HG02642 (cell line): ENCODE measurements at regions not wholly inside any gene's neighbourhood (a gene's known extent, or its start where the extent isn't known, plus 50 kb on each side); places are given as distances from the start of the nearest gene placed in this dataset.
"Not testable (repeated sequence)": the region's sequence is repeated elsewhere in the genome, so short reads cannot be mapped to it uniquely, and the experiment has no call there.

ENCODE experiments used
- ATAC-seq: cut with Tn5 transposase; IDR thresholded peaks from one replicate; pipeline ENCODE4 v1.9.1; 2021; ENCODE audit warnings: mild to moderate bottlenecking; ENCODE audit not compliant: unreplicated experiment, poor library complexity

GRCh38 chr5:6243706-6244338 is 134.5 kb downstream of the MED10 start:
- no peak for ATAC-seq

GRCh38 chr5:6241056-6241455 is 137.3 kb downstream of the MED10 start:
- ATAC-seq, result not testable (repeated sequence)

DNA sequence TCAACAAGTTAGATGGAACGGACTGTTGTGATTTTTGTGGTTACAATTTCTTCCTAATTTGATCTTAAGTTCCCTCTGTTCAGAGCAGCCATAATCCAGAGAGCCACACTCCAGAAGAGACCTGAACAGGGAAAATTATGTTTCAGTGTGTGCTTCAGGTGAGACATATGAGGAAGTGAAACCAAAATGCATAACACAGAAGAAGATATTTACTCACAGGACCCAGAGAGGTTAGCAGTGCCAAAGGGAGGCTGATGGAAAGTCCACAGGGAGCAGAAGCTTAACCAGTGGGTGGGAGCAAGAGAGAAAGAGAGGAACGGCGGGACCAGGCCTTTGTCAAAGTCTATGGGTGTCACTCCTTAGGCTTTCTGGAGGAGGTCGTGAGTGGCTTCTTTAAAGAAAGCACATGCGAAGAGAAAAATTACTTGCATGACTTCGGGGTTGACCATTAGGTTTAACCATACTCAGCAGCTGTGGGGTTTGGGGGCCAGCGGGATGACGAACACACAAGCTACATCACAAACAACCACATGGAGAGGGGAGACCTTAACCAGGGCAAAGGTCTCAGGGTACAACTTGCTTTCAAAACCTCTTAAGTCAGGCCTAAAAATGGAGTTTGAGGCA is 141.4 kb downstream of the MED10 start:
- peak; percentile 47 for ATAC-seq

DNA sequence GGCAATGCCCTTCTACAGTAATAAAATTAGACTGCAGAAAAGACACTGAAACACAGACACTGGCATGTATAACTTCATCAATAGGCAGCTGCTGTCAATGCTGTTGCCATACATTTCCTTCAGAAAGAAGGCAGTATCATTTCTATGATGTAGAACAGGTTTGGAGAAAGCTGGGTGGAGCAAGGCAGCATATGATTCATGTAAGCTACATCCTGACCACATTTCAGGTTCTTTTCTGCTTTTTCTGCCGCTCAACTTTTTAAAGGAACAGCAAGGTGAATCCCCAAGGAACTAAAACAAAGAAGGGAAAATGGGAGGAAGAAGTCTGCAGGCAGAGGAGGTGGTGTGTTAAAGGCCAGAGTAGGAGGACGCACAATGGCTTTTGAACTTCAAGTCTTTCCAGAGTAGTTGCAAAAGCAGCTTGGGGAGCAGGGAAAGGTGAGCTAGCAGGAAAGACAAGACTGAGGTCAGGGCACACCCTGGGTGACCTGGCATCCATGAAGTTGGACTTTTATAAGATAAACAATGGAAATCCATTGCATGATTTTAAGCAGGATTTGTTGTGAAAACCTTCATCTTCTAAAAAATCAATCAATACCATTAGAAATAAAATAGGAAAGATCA is 142.1 kb downstream of the MED10 start:
- ATAC-seq, result no peak

DNA sequence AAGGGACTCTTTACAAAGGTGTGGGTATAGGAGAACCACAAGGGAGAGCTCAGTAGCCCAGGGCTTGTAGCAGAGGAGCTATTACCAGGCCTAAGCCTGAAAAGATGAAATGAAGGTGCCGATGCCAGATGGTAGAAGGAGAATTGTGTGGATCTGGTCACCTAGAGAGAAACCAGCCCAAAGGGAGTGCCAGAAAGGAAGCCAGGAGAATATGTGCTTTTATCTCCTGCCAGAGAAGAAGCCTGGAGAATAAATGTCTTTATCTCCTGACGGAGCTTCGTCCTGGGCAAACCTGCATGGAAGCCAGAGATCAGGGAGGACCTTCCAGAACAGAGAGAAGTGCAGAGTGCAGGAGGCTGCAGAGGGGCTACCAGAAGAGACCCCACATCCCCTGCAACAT is 142.6 kb downstream of the MED10 start:
- no peak for ATAC-seq

DNA sequence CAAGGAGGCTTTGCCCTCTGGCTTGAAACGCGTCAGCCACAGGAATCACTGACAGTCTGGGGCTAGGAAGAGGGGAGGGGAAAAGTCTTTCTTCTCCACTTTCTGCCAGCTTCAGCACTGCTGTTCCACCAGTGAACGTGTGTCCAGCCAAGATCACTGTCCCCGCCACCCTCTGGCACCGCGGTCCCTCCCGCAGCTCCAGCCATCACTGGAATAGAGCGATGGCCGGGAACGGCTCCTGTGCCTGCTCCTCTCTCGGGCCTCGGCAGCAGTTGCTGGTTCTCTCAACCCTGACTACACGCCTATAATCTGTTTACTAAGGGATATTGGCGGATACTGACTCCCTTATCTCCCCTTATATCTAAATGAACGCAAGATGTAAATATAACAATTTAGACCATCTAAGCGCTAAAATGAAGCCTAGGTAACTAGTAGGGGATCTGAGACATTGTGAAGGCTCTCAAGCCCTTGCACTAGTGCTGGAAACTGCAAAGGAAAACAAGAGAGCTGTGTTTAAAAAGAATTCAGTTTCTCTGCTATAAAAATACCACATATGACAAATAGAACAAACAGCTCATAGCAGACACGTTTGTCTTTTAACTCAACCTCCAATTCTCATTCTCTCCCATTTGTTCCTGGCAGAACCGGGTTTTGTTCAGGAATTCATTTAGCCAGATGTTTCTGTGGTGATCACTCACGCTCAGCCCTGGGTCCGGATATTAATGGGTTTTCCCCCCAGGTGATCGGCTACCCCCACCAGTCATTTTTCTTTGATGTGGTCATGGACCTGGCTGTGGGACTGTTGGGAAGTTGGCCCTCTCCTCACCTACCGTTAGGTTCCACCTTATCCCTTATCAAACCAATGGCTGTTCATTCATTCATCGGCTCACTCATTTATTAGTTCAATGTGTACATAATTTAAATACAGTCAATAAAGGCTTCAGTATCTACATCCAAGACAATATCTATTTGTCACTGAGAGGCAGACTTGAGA is 149.8 kb downstream of the MED10 start:
- peak; percentile 55 for ATAC-seq

- no peak for ATAC-seq
Measured at GRCh38 chr5:6225121-6225607, 153.2 kb downstream of the MED10 start.

GRCh38 chr5:6224406-6224805 is 153.9 kb downstream of the MED10 start:
- no peak for ATAC-seq

DNA sequence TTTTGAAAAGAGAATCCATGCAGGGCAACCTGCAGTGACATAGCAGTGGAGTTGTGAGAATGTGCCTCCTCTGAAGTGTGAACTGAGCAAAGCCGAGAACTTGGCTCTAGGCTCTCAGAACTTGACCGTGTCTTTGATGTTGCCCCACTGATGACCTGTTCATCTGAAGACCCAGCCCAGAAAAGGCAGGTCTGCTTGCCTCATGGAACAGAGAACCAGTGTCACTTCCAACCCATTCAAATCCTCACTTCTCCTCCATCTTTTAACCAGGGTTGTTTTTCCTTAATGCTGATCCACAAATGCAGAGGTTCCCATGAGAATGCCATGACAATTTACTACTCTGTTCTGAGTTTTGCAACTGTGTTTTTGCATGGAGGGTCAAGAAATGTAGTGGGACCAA is 155.4 kb downstream of the MED10 start:
- no peak for ATAC-seq

- no peak for ATAC-seq
Measured at GRCh38 chr5:6222121-6222520, 156.2 kb downstream of the MED10 start.

DNA sequence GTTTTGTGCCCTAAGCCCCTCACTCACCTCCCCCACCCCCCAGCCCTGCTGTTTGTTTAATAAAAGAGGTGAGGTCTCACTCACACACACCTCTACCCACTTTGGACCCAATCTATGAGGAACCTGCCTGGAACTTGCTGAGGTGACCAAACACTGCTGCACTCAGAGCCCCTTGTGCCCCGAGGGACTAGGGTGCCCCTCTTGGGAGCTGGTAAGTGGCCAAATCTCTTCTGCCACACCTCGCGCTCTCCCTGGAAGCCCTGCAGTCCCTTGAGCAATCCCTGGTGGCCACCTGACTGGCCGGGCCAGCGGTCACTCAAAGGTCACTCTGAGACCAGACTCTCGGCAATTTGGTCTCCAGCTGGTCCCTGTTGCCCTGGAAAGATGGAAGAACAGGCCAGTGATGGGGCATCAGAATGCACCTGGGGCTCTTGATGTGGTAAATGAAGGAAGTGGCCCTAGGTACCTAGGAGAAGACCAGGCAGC is 157.2 kb downstream of the MED10 start:
- no peak for ATAC-seq

GRCh38 chr5:6220346-6221088 is 157.8 kb downstream of the MED10 start:
- no peak for ATAC-seq

DNA sequence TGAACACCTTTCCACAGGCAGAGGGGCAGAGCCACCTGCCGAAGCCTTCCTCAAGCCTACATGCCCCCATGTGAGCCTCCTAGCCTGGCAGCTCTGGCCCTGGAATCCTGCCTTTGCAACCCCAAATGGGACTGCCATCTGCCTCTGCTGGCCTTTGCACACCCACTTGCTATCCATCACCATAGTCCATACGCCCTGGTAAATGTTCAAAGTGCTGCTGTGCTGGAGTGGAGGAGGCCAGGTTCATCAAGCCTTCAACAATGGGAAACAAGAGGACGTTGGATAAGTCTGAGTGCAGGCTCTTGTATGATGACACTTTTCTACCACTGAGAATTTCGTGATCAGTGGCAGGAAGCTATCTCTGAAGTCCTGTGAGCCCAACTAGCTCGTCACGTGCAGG is 159.8 kb downstream of the MED10 start:
- no peak for ATAC-seq

- ATAC-seq, result no peak
Measured at GRCh38 chr5:6218116-6218515, 160.2 kb downstream of the MED10 start.

DNA sequence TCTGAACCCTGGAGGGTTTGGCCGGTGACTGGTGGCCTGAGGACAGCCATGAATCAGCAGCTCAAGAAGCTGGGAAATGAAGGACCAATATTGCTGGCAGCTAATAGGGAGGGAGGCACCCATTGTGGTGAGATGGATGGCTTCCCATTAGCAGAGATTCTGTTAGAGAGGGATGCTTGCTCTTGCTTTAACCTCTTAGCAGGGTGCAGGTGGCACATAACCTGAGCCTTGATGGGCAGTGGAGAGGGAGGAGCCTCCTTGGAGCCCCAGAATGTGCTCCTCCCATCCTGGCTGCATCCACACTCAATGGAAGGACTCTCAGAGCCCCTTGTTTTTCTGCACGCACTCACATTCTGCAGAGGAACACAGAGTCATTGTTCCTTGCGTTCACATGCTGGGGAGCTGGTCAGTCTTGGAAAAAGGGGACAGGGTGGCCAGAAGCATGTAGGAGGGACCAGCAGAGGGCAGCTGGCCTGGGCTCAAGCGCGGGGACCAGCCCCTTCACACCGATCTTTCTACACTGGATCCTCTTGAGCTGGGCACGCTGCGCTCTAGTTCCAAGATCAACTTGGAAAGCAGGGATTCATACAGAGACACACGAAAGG is 161.8 kb downstream of the MED10 start:
- ATAC-seq, result no peak

GRCh38 chr5:6215891-6216290 is 162.5 kb downstream of the MED10 start:
- no peak for ATAC-seq

DNA sequence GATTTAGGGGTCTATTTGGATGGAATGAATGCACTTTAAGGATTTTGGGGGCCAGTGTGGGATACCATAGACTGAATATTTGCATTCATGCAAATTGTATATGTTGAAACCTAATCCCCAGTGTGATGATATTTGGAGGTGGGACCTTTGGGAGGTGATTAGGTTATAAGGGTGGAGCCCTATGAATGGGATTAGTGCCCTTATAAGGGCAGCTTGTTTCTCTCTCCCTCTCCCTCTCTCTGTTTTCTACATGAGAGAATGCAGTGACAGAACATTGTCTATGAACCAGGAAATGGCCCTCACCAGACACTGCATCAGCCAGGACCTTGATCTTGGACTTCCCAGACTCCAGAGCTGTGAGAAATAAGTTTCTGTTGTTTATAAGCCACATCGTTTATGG is 166.1 kb downstream of the MED10 start:
- ATAC-seq, result no peak

- no peak for ATAC-seq
Measured at GRCh38 chr5:6206501-6206900, 171.8 kb downstream of the MED10 start.

DNA sequence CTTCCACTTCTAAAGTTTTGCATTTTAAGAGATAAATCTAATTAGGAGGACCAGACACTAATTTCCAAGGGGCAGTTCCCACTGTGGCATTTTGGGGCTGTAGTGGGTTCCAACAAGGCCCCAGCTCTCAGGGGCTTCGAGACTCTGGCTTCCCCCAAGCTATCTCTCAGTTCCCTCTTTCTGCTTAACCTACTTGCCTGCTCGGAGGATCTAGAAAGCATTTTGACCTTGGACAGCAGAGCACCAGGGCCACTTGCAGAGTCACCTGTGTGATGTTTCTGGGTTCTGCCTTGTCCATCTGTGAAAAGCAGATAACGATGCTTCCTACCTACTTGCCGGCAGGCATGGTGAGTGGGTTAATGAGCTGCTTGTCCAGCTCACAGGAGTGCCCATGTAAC is 175.4 kb downstream of the MED10 start:
- peak; percentile 39 for ATAC-seq
